ENCODE measurements at regions not wholly inside any gene's neighbourhood (a gene's known extent, or its start where the extent isn't known, plus 50 kb on each side); places are given as distances from the start of the nearest gene placed in this dataset.

- no peaks in the 10 kb centered on the region for H3K4me1 ChIP-seq (ENCODE audit: low read depth)
- no peak overlapping the region for H3K4me3 ChIP-seq
- no peaks in the 10 kb centered on the region for H3K9me3 ChIP-seq (ENCODE audit: low read depth)
- no peak overlapping the region for H3K27ac ChIP-seq
- no peaks in the 10 kb centered on the region for H3K36me3 ChIP-seq
- no peak for TF ChIP-seq CTCF (IDR thresholded peaks at IDR 0.05; ENCODE audit: low read depth, low read length)
- no peaks in the 10 kb centered on the region for H3K27me3 ChIP-seq
- DNase-seq (ENCODE audit: low read depth in 1 of 2, low spot score in 1 of 2), result no peak
Observed at GRCh38 chr2:195270466-195271039, 386.5 kb upstream of the SLC39A10 start.

GRCh38 chr2:195269220-195269619 is 387.8 kb upstream of the SLC39A10 start:
- no peak for TF ChIP-seq CTCF (IDR thresholded peaks at IDR 0.05; ENCODE audit: low read depth, low read length)
- H3K4me3 ChIP-seq, result no peak overlapping the region
- no peak overlapping the region for H3K27ac ChIP-seq
- H3K27me3 ChIP-seq, result no peaks in the 10 kb centered on the region
- no peak for DNase-seq (ENCODE audit: low read depth in 1 of 2, low spot score in 1 of 2)
- no peaks in the 10 kb centered on the region for H3K9me3 ChIP-seq (ENCODE audit: low read depth)
- no peaks in the 10 kb centered on the region for H3K4me1 ChIP-seq (ENCODE audit: low read depth)
- no peaks in the 10 kb centered on the region for H3K36me3 ChIP-seq

- Histone ChIP-seq H3K9me3 (ENCODE audit: low read depth) (no peaks in the 10 kb centered on the region), H3K27ac (no peak overlapping the region), H3K4me1 (ENCODE audit: low read depth) (no peaks in the 10 kb centered on the region), H3K4me3 (no peak overlapping the region), H3K36me3 (no peaks in the 10 kb centered on the region), H3K27me3 (no peaks in the 10 kb centered on the region)
- TF ChIP-seq CTCF (IDR thresholded peaks at IDR 0.05; ENCODE audit: low read depth, low read length), result no peak
- DNase-seq (ENCODE audit: low read depth in 1 of 2, low spot score in 1 of 2), result no peak
Observed at GRCh38 chr2:195257979-195258378, 399.0 kb upstream of the SLC39A10 start.

GRCh38 chr2:195252018-195252417 is 405.0 kb upstream of the SLC39A10 start:
- H3K4me1 ChIP-seq (ENCODE audit: low read depth), result no peaks in the 10 kb centered on the region
- no peak overlapping the region for H3K4me3 ChIP-seq
- no peaks in the 10 kb centered on the region for H3K27me3 ChIP-seq
- no peaks in the 10 kb centered on the region for H3K9me3 ChIP-seq (ENCODE audit: low read depth)
- H3K36me3 ChIP-seq, result no peaks in the 10 kb centered on the region
- no peak overlapping the region for H3K27ac ChIP-seq
- TF ChIP-seq CTCF (IDR thresholded peaks at IDR 0.05; ENCODE audit: low read depth, low read length), result no peak
- no peak for DNase-seq (ENCODE audit: low read depth in 1 of 2, low spot score in 1 of 2)

- DNase-seq (ENCODE audit: low read depth in 1 of 2, low spot score in 1 of 2), result no peak
- Histone ChIP-seq H3K4me3 (no peak overlapping the region), H3K9me3 (ENCODE audit: low read depth) (no peaks in the 10 kb centered on the region), H3K36me3 (no peaks in the 10 kb centered on the region), H3K27me3 (no peaks in the 10 kb centered on the region), H3K4me1 (ENCODE audit: low read depth) (no peaks in the 10 kb centered on the region), H3K27ac (no peak overlapping the region)
- no peak for TF ChIP-seq CTCF (IDR thresholded peaks at IDR 0.05; ENCODE audit: low read depth, low read length)
Observed at GRCh38 chr2:195251214-195251613, 405.8 kb upstream of the SLC39A10 start.

GRCh38 chr2:195238826-195239225 is 418.2 kb upstream of the SLC39A10 start:
- Histone ChIP-seq H3K9me3 (ENCODE audit: low read depth) (no peaks in the 10 kb centered on the region), H3K27me3 (no peaks in the 10 kb centered on the region), H3K4me1 (ENCODE audit: low read depth) (no peaks in the 10 kb centered on the region), H3K27ac (no peak overlapping the region), H3K36me3 (no peaks in the 10 kb centered on the region), H3K4me3 (no peak overlapping the region)
- DNase-seq (ENCODE audit: low read depth in 1 of 2, low spot score in 1 of 2), result no peak
- no peak for TF ChIP-seq CTCF (IDR thresholded peaks at IDR 0.05; ENCODE audit: low read depth, low read length)
